ENCODE measurements at regions not wholly inside any gene's neighbourhood (a gene's known extent, or its start where the extent isn't known, plus 50 kb on each side); places are given as distances from the start of the nearest gene placed in this dataset.

DNA sequence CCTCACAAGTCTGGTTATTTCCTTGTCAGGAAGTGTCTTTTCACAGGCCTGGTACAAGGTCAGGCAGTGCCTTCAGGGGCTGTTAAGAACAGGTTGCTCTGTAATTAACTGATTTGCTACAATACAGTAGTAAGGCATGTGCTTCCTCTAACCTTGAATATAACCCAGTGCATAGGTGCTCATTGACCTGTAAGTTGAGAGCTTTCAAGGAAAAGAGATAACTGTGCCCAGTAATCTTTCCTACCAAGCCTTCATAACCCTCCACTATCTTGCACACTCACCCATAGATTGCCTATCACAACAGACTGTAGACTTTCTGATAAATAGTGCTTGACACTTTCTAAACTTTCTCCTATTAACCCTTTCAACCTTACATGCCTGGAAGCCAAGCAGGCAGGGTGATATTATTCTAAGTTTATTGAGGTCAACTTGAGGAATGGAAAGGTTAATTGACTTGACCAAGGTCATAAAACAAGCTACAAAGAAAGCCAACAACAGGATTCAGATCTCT lies 148.1 kb downstream of the PPARGC1A start:
- DNase-seq (ENCODE audit: low read depth), result no peak

DNA sequence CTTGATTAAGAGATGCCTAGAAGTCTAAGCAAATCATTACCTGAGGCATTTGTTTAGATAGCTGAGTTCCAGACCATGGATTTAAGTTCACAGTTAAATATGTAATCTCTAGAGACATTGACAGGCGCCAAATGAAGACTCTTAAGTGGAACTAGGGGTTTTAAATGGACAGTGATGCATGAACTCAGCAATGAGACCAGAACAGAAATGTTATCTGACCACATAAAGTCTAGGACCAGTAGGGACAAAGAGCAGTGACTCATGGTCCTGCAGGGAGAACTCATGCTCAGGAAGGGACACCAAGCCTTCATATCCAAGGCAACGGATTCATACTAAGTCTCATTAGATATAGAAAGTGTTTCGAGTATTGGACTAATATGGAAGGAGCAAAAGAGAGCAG lies 152.3 kb downstream of the PPARGC1A start:
- no peak for DNase-seq (ENCODE audit: low read depth)

GRCh38 chr4:23736466-23736865 lies 153.4 kb downstream of the PPARGC1A start:
- DNase-seq (ENCODE audit: low read depth), result no peak

GRCh38 chr4:23734000-23734399 lies 155.8 kb downstream of the PPARGC1A start:
- no peak for DNase-seq (ENCODE audit: low read depth)

- DNase-seq (ENCODE audit: low read depth), result no peak
These were observed 156.4 kb downstream of the PPARGC1A start for GRCh38 chr4:23733476-23733875.

DNA sequence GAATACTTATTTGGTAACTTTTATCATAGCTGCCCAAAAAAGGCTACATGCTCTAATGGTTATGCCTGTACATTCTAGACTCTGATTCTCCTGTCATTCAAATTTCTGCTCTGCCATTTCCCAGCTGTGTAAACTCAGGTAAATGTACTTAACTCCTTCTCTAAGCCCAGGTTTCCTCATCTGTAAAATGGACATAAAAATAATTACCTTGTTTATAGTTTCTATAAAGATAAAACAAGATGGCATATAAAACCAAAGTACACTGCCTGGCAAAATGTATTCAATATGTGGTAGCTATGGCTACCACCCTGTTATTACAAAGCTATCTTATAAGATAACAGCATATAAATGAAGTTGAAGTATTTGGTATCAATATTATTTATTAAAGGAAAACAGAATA lies 158.8 kb downstream of the PPARGC1A start:
- no peak for DNase-seq (ENCODE audit: low read depth)

DNA sequence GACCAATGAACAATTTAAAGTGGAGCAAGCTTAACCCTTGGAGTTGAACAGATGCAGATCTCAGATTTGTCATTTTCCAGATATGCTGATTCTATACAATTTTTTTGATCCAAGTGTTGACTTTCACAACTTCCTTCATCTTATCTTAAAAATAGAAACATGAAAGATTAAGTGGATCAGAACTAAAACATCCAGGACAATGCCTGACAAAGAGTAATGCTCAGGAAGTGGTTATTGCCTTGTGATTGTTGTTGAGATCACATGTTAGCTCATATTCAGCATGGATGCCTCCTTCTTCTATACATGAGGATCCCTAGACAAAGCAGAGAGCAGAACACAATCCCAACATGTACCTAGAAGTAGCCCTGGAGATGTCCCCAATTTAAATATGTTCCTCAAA lies 160.9 kb downstream of the PPARGC1A start:
- DNase-seq (ENCODE audit: low read depth), result no peak

GRCh38 chr4:23728393-23728792 lies 161.5 kb downstream of the PPARGC1A start:
- DNase-seq (ENCODE audit: low read depth), result peak; percentile 91

GRCh38 chr4:23720556-23720955 lies 169.3 kb downstream of the PPARGC1A start:
- DNase-seq (ENCODE audit: low read depth), result no peak

DNA sequence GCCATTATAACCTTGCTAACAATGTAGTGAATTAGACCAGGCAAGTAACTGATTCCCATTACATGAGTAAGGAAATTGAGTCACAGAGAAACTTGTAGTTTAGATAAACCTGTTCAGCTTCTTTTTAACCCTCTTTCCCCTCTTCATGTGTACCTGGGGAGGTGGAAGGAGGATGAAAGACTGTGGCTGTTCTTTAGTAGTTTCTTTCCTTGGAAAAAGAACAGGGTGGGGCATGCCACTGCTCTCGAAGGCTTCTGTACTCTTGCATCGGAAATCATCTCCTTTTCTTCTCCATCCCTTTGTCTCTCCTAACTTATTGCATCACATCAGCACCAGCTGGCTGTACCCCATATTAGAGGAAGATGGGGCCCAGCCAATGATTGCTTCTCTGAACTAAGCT lies 171.4 kb downstream of the PPARGC1A start:
- DNase-seq (ENCODE audit: low read depth), result no peak

DNA sequence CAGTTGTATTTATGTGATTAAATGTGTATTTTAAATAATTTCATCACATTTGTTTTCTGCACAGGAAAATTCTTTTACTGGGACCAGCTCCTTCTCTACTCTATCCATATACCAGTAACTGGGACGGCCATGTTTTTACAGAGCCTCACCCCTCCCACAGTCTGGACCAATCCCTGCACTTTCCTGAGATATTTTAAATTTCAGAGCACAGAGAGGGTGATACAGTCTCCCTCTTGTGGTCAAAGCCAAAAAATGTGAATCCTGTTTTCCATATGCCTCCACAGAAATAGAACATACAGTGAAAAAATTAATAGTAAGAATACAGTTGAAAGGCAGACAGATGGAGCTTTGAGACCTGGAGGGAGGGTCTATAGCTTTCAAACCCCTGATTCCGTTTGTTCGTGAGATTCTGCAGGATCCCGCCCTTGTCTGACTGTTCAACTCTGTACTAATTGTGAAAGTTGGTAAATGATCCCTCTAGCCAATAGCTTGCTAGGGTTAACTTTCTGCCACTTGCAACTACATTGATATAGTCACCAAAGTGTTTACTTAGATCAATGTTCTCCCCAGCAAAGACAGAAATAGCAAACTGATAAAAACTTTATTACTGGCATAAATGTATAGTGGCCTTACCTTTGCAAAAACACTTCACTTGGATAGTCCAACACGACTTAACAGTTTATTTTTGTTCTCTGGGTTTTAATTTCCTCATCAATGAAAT lies 172.2 kb downstream of the PPARGC1A start:
- no peak for DNase-seq (ENCODE audit: low read depth)

GRCh38 chr4:23710298-23710697 lies 179.5 kb downstream of the PPARGC1A start:
- no peak for DNase-seq (ENCODE audit: low read depth)

GRCh38 chr4:23707652-23708026 lies 182.2 kb downstream of the PPARGC1A start:
- no peak for DNase-seq (ENCODE audit: low read depth)

GRCh38 chr4:23706972-23707651 lies 182.7 kb downstream of the PPARGC1A start:
- no peak for DNase-seq (ENCODE audit: low read depth)

DNA sequence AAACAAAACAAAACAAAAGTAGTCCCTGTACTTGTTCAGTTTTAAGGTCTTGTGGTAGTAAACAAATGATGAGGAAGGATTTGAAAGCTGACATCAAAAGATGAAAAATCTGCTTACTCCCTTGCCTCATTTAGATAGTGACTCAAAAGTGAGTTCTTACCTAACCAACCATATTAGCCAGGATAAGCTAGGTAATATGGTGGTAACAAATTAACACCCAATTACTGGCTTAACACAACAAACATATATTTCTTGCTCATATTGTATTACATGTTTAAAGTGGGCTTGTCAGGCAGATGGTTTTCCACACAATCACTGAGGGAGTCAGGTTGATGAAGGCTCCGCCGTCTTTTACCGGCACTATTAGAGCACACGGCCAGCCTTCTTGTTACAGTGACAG lies 189.7 kb downstream of the PPARGC1A start:
- no peak for DNase-seq (ENCODE audit: low read depth)

GRCh38 chr4:23697722-23698121 lies 192.1 kb downstream of the PPARGC1A start:
- no peak for DNase-seq (ENCODE audit: low read depth)

- DNase-seq (ENCODE audit: low read depth), result no peak
These were observed 192.8 kb downstream of the PPARGC1A start for GRCh38 chr4:23697001-23697528.

DNA sequence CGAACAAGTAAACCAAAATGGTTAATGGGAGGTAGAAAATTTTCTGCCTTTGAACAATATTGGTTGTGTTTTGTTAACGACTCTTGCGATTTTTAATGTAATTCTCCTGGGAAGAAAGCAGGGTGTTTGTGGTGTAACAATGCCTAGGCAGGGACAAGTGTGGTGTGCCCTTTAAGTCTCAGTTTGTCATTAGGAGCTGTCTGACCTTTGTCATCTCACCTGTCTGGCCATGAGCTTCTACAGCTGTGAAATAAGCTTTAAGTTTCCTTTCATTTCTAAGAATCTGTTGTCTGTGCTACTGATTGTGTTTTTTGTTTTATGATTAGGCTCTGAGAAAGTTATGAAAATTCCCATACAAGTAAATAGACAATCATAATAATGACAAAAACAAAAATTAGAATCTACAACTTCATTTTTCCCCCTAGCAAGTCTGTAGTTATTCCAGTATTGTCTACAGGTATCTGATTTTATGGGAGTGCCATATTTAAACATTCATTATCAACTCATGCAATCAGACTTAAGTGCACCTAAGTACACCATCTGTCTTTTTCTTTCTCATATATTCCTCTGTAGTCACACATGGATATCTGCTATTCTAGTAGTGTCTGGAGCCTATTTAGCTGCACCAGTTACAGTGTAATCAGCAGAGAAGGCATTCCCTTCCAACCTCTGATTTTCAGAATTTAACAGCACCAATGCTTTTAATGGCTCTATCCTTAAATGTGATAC lies 203.5 kb downstream of the PPARGC1A start:
- DNase-seq (ENCODE audit: low read depth), result no peak

GRCh38 chr4:23685471-23685870 lies 204.4 kb downstream of the PPARGC1A start:
- DNase-seq (ENCODE audit: low read depth), result no peak

DNA sequence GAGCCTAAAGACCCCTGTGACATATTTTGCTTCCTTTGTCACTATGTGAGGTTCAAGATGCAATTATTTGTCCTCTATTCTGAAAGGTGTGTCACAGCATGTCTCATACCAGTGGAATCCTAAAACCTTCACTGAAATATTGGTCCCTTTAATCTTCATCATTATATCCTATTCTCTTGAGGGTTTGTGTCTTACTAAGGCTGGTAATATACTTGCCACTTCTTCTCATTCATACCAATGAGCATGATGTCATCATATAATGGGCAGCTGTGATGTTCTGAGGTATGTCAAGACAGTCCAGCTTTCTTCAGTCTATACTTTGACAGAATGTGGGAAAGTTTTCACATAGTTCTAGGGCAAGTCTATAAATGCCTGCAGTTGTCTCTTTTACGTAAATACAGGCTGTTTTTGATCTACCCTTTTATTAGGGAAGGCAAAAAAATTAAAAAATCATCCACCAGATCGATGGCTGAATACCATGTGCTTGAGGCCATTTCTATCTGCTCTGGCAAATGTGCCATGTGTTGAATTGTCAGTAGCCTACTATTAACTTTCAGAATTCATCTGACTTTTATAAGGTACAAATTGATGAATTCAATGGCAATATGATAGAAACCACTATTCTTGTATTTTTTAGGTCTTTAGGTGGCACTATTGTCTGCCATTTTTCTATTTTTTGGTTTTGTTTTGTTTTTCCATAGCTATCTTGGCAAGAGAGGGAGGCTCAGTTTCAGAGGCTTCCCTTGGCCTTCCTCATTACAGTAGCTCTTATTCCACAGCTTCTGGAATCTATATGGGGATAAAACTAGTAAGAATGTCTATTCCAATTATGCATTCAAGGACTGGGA lies 209.0 kb downstream of the PPARGC1A start:
- no peak for DNase-seq (ENCODE audit: low read depth)

DNA sequence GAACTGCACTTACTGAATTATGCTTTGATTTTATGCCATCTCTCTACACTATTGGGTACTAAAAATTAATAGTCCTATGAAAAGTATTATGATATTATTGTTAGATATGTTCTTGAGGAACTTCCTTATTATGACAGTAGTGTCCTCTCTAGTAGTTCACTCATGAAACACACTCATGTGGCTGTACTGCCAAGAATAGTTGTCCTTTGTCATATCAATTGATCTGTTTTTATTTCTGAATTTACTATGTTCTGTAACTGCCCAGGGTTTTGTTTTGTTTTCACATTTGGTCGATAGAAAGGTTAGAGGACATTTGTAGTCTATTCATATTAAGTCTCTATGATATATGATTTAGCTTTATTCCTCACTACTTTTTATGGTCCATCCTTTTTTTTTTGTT lies 215.2 kb downstream of the PPARGC1A start:
- DNase-seq (ENCODE audit: low read depth), result no peak

- no peak for DNase-seq (ENCODE audit: low read depth)
These were observed 222.2 kb downstream of the PPARGC1A start for GRCh38 chr4:23667659-23668058.
